Fibroblast of lung (primary cell): ENCODE measurements at regions not wholly inside any gene's neighbourhood (a gene's known extent, or its start where the extent isn't known, plus 50 kb on each side); places are given as distances from the start of the nearest gene placed in this dataset.

Source experiments
- DNase-seq, 2 donors: peaks; one replicate each; pipeline versions ENCODE4 v3.0.0 to v3.0.0-alpha.2; 2010; ENCODE audit warnings: low read depth in 2 of 2
- H2AFZ ChIP-seq: 2 replicates; pipeline ENCODE4 v1.5.1; 2012; ENCODE audit warnings: low read length, control low read depth, inconsistent platforms
- H3K27ac ChIP-seq: 2 replicates; pipeline ENCODE4 v1.5.1; 2011; ENCODE audit warnings: low read length, control low read depth; ENCODE audit not compliant: insufficient read depth
- H3K27me3 ChIP-seq: 2 replicates; pipeline ENCODE4 v1.5.1; 2011; ENCODE audit warnings: mild to moderate bottlenecking, low read length; ENCODE audit not compliant: control insufficient read depth, insufficient read depth
- H3K36me3 ChIP-seq: 2 replicates; pipeline ENCODE4 v1.5.1; 2011; ENCODE audit warnings: low read length; ENCODE audit not compliant: control insufficient read depth, insufficient read depth
- H3K4me1 ChIP-seq: 2 replicates; pipeline ENCODE4 v1.5.1; 2011; ENCODE audit warnings: low read length; ENCODE audit not compliant: control insufficient read depth, insufficient read depth; ENCODE audit errors: extremely low read depth
- H3K4me2 ChIP-seq: 2 replicates; pipeline ENCODE4 v1.5.1; 2011; ENCODE audit warnings: low read length, control low read depth; ENCODE audit not compliant: insufficient read depth; ENCODE audit errors: extremely low read depth
- H3K4me3 ChIP-seq, 4 experiments: fragments of 200-600 bp in 1 of 4; sonication (generic) in 1 of 4; replicated peaks in 1 of 4; 2 replicates each; pipeline ENCODE4 v1.5.1; 2011 to 2016; ENCODE audit warnings: low read length in 4 of 4, low read depth in 3 of 4, mild to moderate bottlenecking in 3 of 4, control low read depth in 2 of 4, inconsistent platforms in 1 of 4, mixed read lengths in 1 of 4; ENCODE audit not compliant: insufficient read depth in 1 of 4; ENCODE audit errors: control extremely low read depth in 1 of 4
- H3K79me2 ChIP-seq: 2 replicates; pipeline ENCODE4 v1.5.1; 2012; ENCODE audit warnings: mild to moderate bottlenecking, low read length, inconsistent platforms; ENCODE audit not compliant: control insufficient read depth, insufficient read depth
- H3K9ac ChIP-seq: 2 replicates; pipeline ENCODE4 v1.5.1; 2011; ENCODE audit warnings: mild to moderate bottlenecking, low read length, control low read depth; ENCODE audit not compliant: insufficient read depth
- H3K9me3 ChIP-seq: 2 replicates; pipeline ENCODE4 v1.5.1; 2012; ENCODE audit warnings: low read depth, low read length; ENCODE audit not compliant: control insufficient read depth, insufficient read depth
- H4K20me1 ChIP-seq: 2 replicates; pipeline ENCODE4 v1.5.1; 2011; ENCODE audit warnings: low read length; ENCODE audit not compliant: control insufficient read depth, insufficient read depth; ENCODE audit errors: extremely low read depth
- CTCF ChIP-seq, 2 donors: IDR thresholded peaks in 1 of 2; conservative IDR thresholded peaks in 1 of 2; 1 replicate in 1 of 2; 2 replicates in 1 of 2; pipeline ENCODE4 v1.5.1; 2011 to 2012; ENCODE audit warnings: low read length in 2 of 2, control low read depth in 1 of 2, inconsistent platforms in 1 of 2, low read depth in 1 of 2, mild to moderate bottlenecking in 1 of 2
- EZH2 ChIP-seq: IDR thresholded peaks from 2 replicates; pipeline ENCODE4 v1.5.1; 2012; ENCODE audit warnings: low read length, control low read depth, mild to moderate bottlenecking; ENCODE audit errors: missing control alignments

- no peak overlapping the region for H2AFZ ChIP-seq
- no peaks in the 10 kb centered on the region for H3K27me3 ChIP-seq
- no peak for DNase-seq
- no peak overlapping the region for H3K4me2 ChIP-seq
- no peaks in the 10 kb centered on the region for H3K4me1 ChIP-seq
- no peaks in the 10 kb centered on the region for H3K79me2 ChIP-seq
- no peaks in the 10 kb centered on the region for H4K20me1 ChIP-seq
- H3K9me3 ChIP-seq = no peaks in the 10 kb centered on the region
- no peak overlapping the region for H3K4me3 ChIP-seq
- no peak overlapping the region for H3K9ac ChIP-seq
- no peak overlapping the region for H3K27ac ChIP-seq
- TF ChIP-seq EZH2 = no peak
- no peak for TF ChIP-seq CTCF (conservative IDR thresholded peaks at IDR 0.05 in 1 of 2, IDR thresholded peaks at IDR 0.05 in 1 of 2; ENCODE audit: low read depth in 1 of 2, low read length in 2 of 2)
- no peaks in the 10 kb centered on the region for H3K36me3 ChIP-seq
Measured at GRCh38 chr3:34175636-34176176, 377.3 kb downstream of the PDCD6IP start.

DNA sequence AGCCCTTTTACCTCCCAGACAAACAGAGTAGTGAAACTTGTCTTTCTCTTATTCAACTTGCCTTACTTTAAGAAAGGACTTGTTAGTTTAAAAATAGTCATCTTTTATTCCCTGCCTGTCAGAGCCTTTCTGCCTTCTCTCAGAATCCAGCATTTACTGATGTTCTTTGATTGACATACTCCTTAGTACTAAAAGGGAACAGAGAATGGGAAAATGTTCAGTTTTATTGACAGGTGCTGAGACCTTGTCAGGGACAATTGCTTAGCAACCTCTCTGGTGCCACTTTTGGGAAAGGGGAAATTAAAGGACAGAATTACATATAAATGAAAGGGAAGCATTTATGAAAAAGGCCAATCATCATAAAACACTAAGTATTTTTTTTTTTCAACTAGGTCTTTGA is 378.3 kb downstream of the PDCD6IP start:
- Histone ChIP-seq H3K27me3 (no peaks in the 10 kb centered on the region), H3K9ac (no peak overlapping the region), H3K36me3 (no peaks in the 10 kb centered on the region), H3K9me3 (no peaks in the 10 kb centered on the region), H3K4me2 (no peak overlapping the region), H3K27ac (no peak overlapping the region), H3K4me3 (no peak overlapping the region), H3K79me2 (no peaks in the 10 kb centered on the region), H2AFZ (no peak overlapping the region), H3K4me1 (no peaks in the 10 kb centered on the region), H4K20me1 (no peaks in the 10 kb centered on the region)
- TF ChIP-seq EZH2 (no peak), CTCF (conservative IDR thresholded peaks at IDR 0.05 in 1 of 2, IDR thresholded peaks at IDR 0.05 in 1 of 2; ENCODE audit: low read depth in 1 of 2, low read length in 2 of 2) (no peak)
- no peak for DNase-seq

DNA sequence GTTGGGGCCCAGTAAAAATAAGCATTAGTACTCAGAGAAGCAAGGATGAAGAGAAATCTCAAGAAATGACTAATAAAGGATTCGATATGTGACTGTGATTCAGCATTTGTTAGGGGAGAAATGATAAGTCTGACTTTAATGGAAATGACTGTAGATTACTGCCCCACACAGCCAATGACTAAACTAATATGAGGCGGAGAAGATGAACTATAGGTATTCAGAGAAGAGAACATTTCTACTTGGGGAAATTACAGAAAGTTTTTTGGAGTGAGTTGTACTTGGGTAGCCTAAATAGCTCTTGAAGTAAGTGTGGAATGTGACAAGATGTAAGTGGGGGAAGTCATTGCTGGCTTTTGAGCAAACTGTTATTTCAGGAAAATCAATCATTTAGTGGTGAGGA is 380.0 kb downstream of the PDCD6IP start:
- TF ChIP-seq CTCF (conservative IDR thresholded peaks at IDR 0.05 in 1 of 2, IDR thresholded peaks at IDR 0.05 in 1 of 2; ENCODE audit: low read depth in 1 of 2, low read length in 2 of 2) = no peak
- no peak for TF ChIP-seq EZH2
- H3K27ac ChIP-seq = no peak overlapping the region
- DNase-seq = peak in 1 of 2 donors; percentile 70
- H2AFZ ChIP-seq = no peak overlapping the region
- no peaks in the 10 kb centered on the region for H3K4me1 ChIP-seq
- no peak overlapping the region for H3K9ac ChIP-seq
- H3K4me2 ChIP-seq = no peak overlapping the region
- no peaks in the 10 kb centered on the region for H3K79me2 ChIP-seq
- no peak overlapping the region for H3K4me3 ChIP-seq
- no peaks in the 10 kb centered on the region for H3K27me3 ChIP-seq
- H3K9me3 ChIP-seq = no peaks in the 10 kb centered on the region
- no peaks in the 10 kb centered on the region for H3K36me3 ChIP-seq
- no peaks in the 10 kb centered on the region for H4K20me1 ChIP-seq
